Testis (tissue), 2 donors: ENCODE measurements at regions not wholly inside any gene's neighbourhood (a gene's known extent, or its start where the extent isn't known, plus 50 kb on each side); places are given as distances from the start of the nearest gene placed in this dataset.

Experiments used
- CTCF ChIP-seq, 3 experiments: fragments of 450-650 bp in 2 of 3; fragments of 200-600 bp in 1 of 3; sonication (generic) in 1 of 3; IDR thresholded peaks; one replicate each; pipeline ENCODE4 v1.5.1; 2016 to 2019; ENCODE audit warnings: antibody characterized with exemption in 3 of 3, mild to moderate bottlenecking in 2 of 3, moderate library complexity in 1 of 3
- POLR2A ChIP-seq: fragments of 450-650 bp; IDR thresholded peaks from one replicate; pipeline ENCODE4 v1.6.1; 2017; ENCODE audit warnings: antibody characterized with exemption, mild to moderate bottlenecking, moderate library complexity

GRCh38 chr3:107035176-107035575, 342.1 kb upstream of the CCDC54 start:
- TF ChIP-seq CTCF (IDR thresholded peaks at IDR 0.05): no peak
- no peak for TF ChIP-seq POLR2A
